Keratinocyte (primary cell): ENCODE measurements at regions not wholly inside any gene's neighbourhood (a gene's known extent, or its start where the extent isn't known, plus 50 kb on each side); places are given as distances from the start of the nearest gene placed in this dataset.

Experiments used
- CTCF ChIP-seq, 3 experiments: IDR thresholded peaks in 1 of 3; conservative IDR thresholded peaks in 1 of 3; optimal IDR thresholded peaks in 1 of 3; 2 replicates in 2 of 3; 3 replicates in 1 of 3; pipeline versions ENCODE3 to v1.5.1; 2011; ENCODE audit warnings: low read length in 3 of 3, mild to moderate bottlenecking in 3 of 3, moderate library complexity in 2 of 3, control low read depth in 1 of 3, inconsistent platforms in 1 of 3; ENCODE audit not compliant: insufficient read depth in 2 of 3; ENCODE audit errors: extremely low read depth in 1 of 3
- EZH2 ChIP-seq: IDR thresholded peaks from one replicate; pipeline ENCODE4 v1.6.1; 2012; ENCODE audit warnings: inconsistent platforms, mild to moderate bottlenecking, low read length, moderate library complexity

DNA sequence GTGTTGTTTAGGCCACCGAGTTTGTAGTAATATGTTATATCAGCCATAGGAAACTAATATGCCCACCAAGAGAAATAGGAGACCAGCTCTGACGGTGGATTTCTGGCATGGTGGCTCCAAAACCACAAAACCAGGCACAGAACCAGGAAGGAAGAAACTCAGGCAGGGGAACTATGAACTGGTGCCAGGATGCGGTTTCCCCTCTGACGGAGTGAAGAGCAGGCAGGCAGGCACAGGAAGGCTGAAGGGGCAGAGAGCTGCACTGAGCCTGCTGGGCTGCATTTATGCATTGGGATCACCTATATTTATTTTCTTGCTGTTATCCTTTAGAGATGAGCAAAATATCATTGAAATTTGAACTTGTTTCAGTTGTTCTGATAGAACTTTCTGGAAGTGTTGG, 479.4 kb downstream of the VRK1 start:
- TF ChIP-seq CTCF (optimal IDR thresholded peaks at IDR 0.05 in 1 of 3, IDR thresholded peaks at IDR 0.05 in 1 of 3, conservative IDR thresholded peaks at IDR 0.05 in 1 of 3; ENCODE audit: extremely low read depth in 1 of 3, insufficient read depth in 2 of 3, low read length in 3 of 3): no peak
- no peak for TF ChIP-seq EZH2
